OCI-LY1 (cell line): ENCODE measurements at regions not wholly inside any gene's neighbourhood (a gene's known extent, or its start where the extent isn't known, plus 50 kb on each side); places are given as distances from the start of the nearest gene placed in this dataset.

Source experiments
- EZH2 ChIP-seq: fragments of 200-600 bp; sonication (generic), shearing (Covaris generic); IDR thresholded peaks from 2 replicates; pipeline ENCODE4 v1.8.0; 2017; ENCODE audit warnings: borderline replicate concordance, mixed run types, mild to moderate bottlenecking, antibody characterized with exemption, low read length, moderate library complexity, mixed read lengths
- TF ChIP-seq, protein P1 (sequence below): fragments of 200-600 bp; sonication (generic), shearing (Covaris generic); IDR thresholded peaks from 2 replicates; pipeline ENCODE4 v1.5.1; 2017; ENCODE audit warnings: mild to moderate bottlenecking, antibody characterized with exemption, low read length, moderate library complexity, mixed read lengths

DNA sequence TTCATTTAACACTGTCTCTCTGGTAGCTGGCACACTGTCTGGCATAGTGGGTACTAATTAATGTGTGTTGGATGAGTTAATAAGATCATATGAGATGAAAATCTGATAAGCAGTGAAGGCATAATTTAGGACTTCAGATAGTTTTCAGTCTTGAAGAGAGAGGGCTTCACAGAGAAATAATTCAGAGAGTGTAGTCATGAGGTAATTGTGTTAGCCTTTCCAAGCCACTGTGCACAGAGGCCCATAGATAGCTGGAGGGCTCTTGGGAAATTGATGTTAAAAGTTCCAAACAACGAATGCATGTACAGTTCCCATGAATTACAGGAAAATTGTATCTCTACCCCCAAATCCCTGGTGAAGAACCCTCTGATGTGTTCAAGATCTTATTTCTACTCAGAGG is 133.8 kb upstream of the HMGA2 start:
- TF ChIP-seq, protein P1, sequence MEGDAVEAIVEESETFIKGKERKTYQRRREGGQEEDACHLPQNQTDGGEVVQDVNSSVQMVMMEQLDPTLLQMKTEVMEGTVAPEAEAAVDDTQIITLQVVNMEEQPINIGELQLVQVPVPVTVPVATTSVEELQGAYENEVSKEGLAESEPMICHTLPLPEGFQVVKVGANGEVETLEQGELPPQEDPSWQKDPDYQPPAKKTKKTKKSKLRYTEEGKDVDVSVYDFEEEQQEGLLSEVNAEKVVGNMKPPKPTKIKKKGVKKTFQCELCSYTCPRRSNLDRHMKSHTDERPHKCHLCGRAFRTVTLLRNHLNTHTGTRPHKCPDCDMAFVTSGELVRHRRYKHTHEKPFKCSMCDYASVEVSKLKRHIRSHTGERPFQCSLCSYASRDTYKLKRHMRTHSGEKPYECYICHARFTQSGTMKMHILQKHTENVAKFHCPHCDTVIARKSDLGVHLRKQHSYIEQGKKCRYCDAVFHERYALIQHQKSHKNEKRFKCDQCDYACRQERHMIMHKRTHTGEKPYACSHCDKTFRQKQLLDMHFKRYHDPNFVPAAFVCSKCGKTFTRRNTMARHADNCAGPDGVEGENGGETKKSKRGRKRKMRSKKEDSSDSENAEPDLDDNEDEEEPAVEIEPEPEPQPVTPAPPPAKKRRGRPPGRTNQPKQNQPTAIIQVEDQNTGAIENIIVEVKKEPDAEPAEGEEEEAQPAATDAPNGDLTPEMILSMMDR: no peak
- TF ChIP-seq EZH2: no peak
